Stimulated activated naive B cell treated with anti-CD40 and anti-IgM and Interleukin-4, amounts not matched to agents 10 μg/mL and 1 μg/mL and 100 μg/mL, for 72 hours (primary cell): ENCODE measurements at regions not wholly inside any gene's neighbourhood (a gene's known extent, or its start where the extent isn't known, plus 50 kb on each side); places are given as distances from the start of the nearest gene placed in this dataset.
A peak's percentile ranks its signal among the peaks of the same experiment; 100 is the strongest.

ENCODE experiments used
- ATAC-seq, 2 donors: fragments of 150-1000 bp; cut with Tn5 transposase; replicated peaks; 2 replicates each; pipeline ENCODE4 v1.10.0; 2021; ENCODE audit warnings: moderate library complexity in 1 of 2
- DNase-seq: peaks from one replicate; pipeline ENCODE4 v3.0.0; 2021
- H3K27ac Mint-ChIP-seq: one replicate; pipeline ENCODE4 v1.8.0; 2022; ENCODE audit warnings: mild to moderate bottlenecking, mixed read lengths
- H3K27me3 Mint-ChIP-seq, 2 donors: one replicate each; pipeline ENCODE4 v1.8.0; 2022; ENCODE audit warnings: mixed read lengths in 2 of 2
- H3K36me3 Mint-ChIP-seq, 2 donors: one replicate each; pipeline ENCODE4 v1.8.0; 2022; ENCODE audit warnings: mixed read lengths in 2 of 2, mild to moderate bottlenecking in 1 of 2
- H3K4me1 Mint-ChIP-seq, 2 donors: one replicate each; pipeline ENCODE4 v1.8.0; 2022; ENCODE audit warnings: mixed read lengths in 2 of 2, mild to moderate bottlenecking in 1 of 2
- H3K4me3 Mint-ChIP-seq, 2 donors: one replicate each; pipeline ENCODE4 v1.8.0; 2022; ENCODE audit warnings: mild to moderate bottlenecking in 2 of 2, mixed read lengths in 2 of 2, moderate library complexity in 1 of 2
- H3K9me3 Mint-ChIP-seq, 2 donors: one replicate each; pipeline ENCODE4 v1.8.0; 2022; ENCODE audit warnings: mixed read lengths in 2 of 2, mild to moderate bottlenecking in 1 of 2

- no peaks in the 10 kb centered on the region for H3K4me1 Mint-ChIP-seq
- H3K9me3 Mint-ChIP-seq, result peaks cover 0 to 2% of the 10 kb centered on the region in 2 donors
- DNase-seq (no peak), ATAC-seq (no peak)
- no peak overlapping the region for H3K27ac Mint-ChIP-seq
- no peaks in the 10 kb centered on the region for H3K36me3 Mint-ChIP-seq
- peaks cover 5 to 20% of the 10 kb centered on the region in 2 donors for H3K27me3 Mint-ChIP-seq
- H3K4me3 Mint-ChIP-seq, result no peak overlapping the region
These were observed 175.4 kb upstream of the S100G start for GRCh38 chrX:16474511-16474910.

GRCh38 chrX:16476009-16476408 lies 173.9 kb upstream of the S100G start:
- no peak for ATAC-seq
- Mint-ChIP-seq H3K36me3 (no peaks in the 10 kb centered on the region), H3K27ac (no peak overlapping the region), H3K27me3 (peaks cover 5 to 18% of the 10 kb centered on the region in 2 donors), H3K4me3 (no peak overlapping the region), H3K9me3 (peaks cover 0 to 2% of the 10 kb centered on the region in 2 donors), H3K4me1 (no peaks in the 10 kb centered on the region)
- DNase-seq, result no peak

GRCh38 chrX:16476692-16477091 lies 173.3 kb upstream of the S100G start:
- no peak overlapping the region for H3K4me3 Mint-ChIP-seq
- peaks cover 5 to 23% of the 10 kb centered on the region in 2 donors for H3K27me3 Mint-ChIP-seq

GRCh38 chrX:16479206-16479869 lies 170.6 kb upstream of the S100G start:
- Mint-ChIP-seq H3K27ac (no peak overlapping the region), H3K27me3 (peaks cover 5 to 19% of the 10 kb centered on the region in 2 donors), H3K9me3 (peaks cover 0 to 2% of the 10 kb centered on the region in 2 donors), H3K4me1 (no peaks in the 10 kb centered on the region), H3K4me3 (no peak overlapping the region), H3K36me3 (no peaks in the 10 kb centered on the region)
- ATAC-seq, result no peak
- no peak for DNase-seq

More at GRCh38 chrX:16476692-16477091, 173.3 kb upstream of the S100G start:
- ATAC-seq (no peak), DNase-seq (no peak)
- Mint-ChIP-seq H3K4me1 (no peaks in the 10 kb centered on the region), H3K36me3 (no peaks in the 10 kb centered on the region), H3K27ac (no peak overlapping the region), H3K9me3 (peaks cover 0 to 2% of the 10 kb centered on the region in 2 donors)

GRCh38 chrX:16480049-16480448 lies 169.9 kb upstream of the S100G start:
- no peak overlapping the region for H3K4me3 Mint-ChIP-seq
- DNase-seq (no peak), ATAC-seq (no peak)
- no peaks in the 10 kb centered on the region for H3K4me1 Mint-ChIP-seq
- H3K27me3 Mint-ChIP-seq, result peaks cover 5 to 14% of the 10 kb centered on the region in 2 donors
- H3K9me3 Mint-ChIP-seq, result peaks cover 0 to 2% of the 10 kb centered on the region in 2 donors
- no peaks in the 10 kb centered on the region for H3K36me3 Mint-ChIP-seq
- H3K27ac Mint-ChIP-seq, result no peak overlapping the region

GRCh38 chrX:16484338-16484737 lies 165.6 kb upstream of the S100G start:
- DNase-seq, result no peak
- H3K4me3 Mint-ChIP-seq, result no peak overlapping the region
- no peaks in the 10 kb centered on the region for H3K4me1 Mint-ChIP-seq
- peak; percentile 84 to 92 for ATAC-seq
- H3K36me3 Mint-ChIP-seq, result no peaks in the 10 kb centered on the region
- H3K27ac Mint-ChIP-seq, result no peak overlapping the region
- H3K9me3 Mint-ChIP-seq, result no peaks in the 10 kb centered on the region
- H3K27me3 Mint-ChIP-seq, result peaks cover 0 to 10% of the 10 kb centered on the region in 2 donors

- Mint-ChIP-seq H3K27me3 (peaks cover under 1 to 9% of the 10 kb centered on the region in 2 donors), H3K27ac (no peak overlapping the region), H3K4me1 (no peaks in the 10 kb centered on the region), H3K4me3 (no peak overlapping the region), H3K36me3 (no peaks in the 10 kb centered on the region), H3K9me3 (no peaks in the 10 kb centered on the region)
- ATAC-seq, result no peak
- DNase-seq, result no peak
These were observed 162.2 kb upstream of the S100G start for GRCh38 chrX:16487620-16488385.

- Mint-ChIP-seq H3K27ac (peak overlapping the region; percentile 26), H3K36me3 (no peaks in the 10 kb centered on the region), H3K9me3 (no peaks in the 10 kb centered on the region), H3K4me1 (no peaks in the 10 kb centered on the region), H3K4me3 (no peak overlapping the region), H3K27me3 (peaks cover 9 to 18% of the 10 kb centered on the region in 2 donors)
- ATAC-seq, result no peak
- no peak for DNase-seq
These were observed 161.0 kb upstream of the S100G start for GRCh38 chrX:16488959-16489358.

- H3K9me3 Mint-ChIP-seq, result no peaks in the 10 kb centered on the region
- H3K4me1 Mint-ChIP-seq, result no peaks in the 10 kb centered on the region
- ATAC-seq (no peak), DNase-seq (no peak)
- no peak overlapping the region for H3K4me3 Mint-ChIP-seq
- no peaks in the 10 kb centered on the region for H3K36me3 Mint-ChIP-seq
- H3K27me3 Mint-ChIP-seq, result peaks cover 9 to 18% of the 10 kb centered on the region in 2 donors
- no peak overlapping the region for H3K27ac Mint-ChIP-seq
These were observed 158.5 kb upstream of the S100G start for GRCh38 chrX:16491461-16491860.

GRCh38 chrX:16496175-16496574 lies 153.8 kb upstream of the S100G start:
- Mint-ChIP-seq H3K4me1 (no peaks in the 10 kb centered on the region), H3K27me3 (peaks cover 9 to 14% of the 10 kb centered on the region in 2 donors), H3K4me3 (no peak overlapping the region), H3K27ac (no peak overlapping the region), H3K9me3 (no peaks in the 10 kb centered on the region), H3K36me3 (no peaks in the 10 kb centered on the region)
- DNase-seq (no peak), ATAC-seq (no peak)

GRCh38 chrX:16511796-16512776 lies 137.9 kb upstream of the S100G start:
- peaks cover 4 to 13% of the 10 kb centered on the region in 2 donors for H3K27me3 Mint-ChIP-seq
- no peaks in the 10 kb centered on the region for H3K36me3 Mint-ChIP-seq
- no peaks in the 10 kb centered on the region for H3K4me1 Mint-ChIP-seq
- H3K4me3 Mint-ChIP-seq, result no peak overlapping the region
- H3K9me3 Mint-ChIP-seq, result peaks cover 0 to 6% of the 10 kb centered on the region in 2 donors
- no peak for DNase-seq
- H3K27ac Mint-ChIP-seq, result no peak overlapping the region
- ATAC-seq, result no peak

GRCh38 chrX:16516232-16516876 lies 133.6 kb upstream of the S100G start:
- DNase-seq (no peak), ATAC-seq (no peak)
- peaks cover 2 to 14% of the 10 kb centered on the region in 2 donors for H3K9me3 Mint-ChIP-seq
- no peaks in the 10 kb centered on the region for H3K4me1 Mint-ChIP-seq
- H3K27me3 Mint-ChIP-seq, result peaks cover 4 to 18% of the 10 kb centered on the region in 2 donors
- H3K27ac Mint-ChIP-seq, result no peak overlapping the region
- no peak overlapping the region for H3K4me3 Mint-ChIP-seq
- H3K36me3 Mint-ChIP-seq, result peaks cover 3 to 4% of the 10 kb centered on the region in 2 donors

GRCh38 chrX:16517039-16517605 lies 132.8 kb upstream of the S100G start:
- Mint-ChIP-seq H3K9me3 (peaks cover 2 to 15% of the 10 kb centered on the region in 2 donors), H3K4me1 (no peaks in the 10 kb centered on the region), H3K4me3 (no peak overlapping the region), H3K36me3 (peaks cover 3 to 4% of the 10 kb centered on the region in 2 donors), H3K27me3 (peaks cover 4 to 15% of the 10 kb centered on the region in 2 donors), H3K27ac (no peak overlapping the region)
- ATAC-seq (no peak), DNase-seq (no peak)
